HEK293 (cell line): ENCODE measurements at regions not wholly inside any gene's neighbourhood (a gene's known extent, or its start where the extent isn't known, plus 50 kb on each side); places are given as distances from the start of the nearest gene placed in this dataset.

Source experiments
- CTCF ChIA-PET: fragments of 350-600 bp; formaldehyde crosslinking; extraction: SDS; loops from one replicate; lab custom pipeline; 2021; ENCODE audit warnings: antibody characterized with exemption; lab: Yijun Ruan, JAX
- POLR2A ChIA-PET: fragments of 300-600 bp; formaldehyde crosslinking; extraction: SDS; loops from one replicate; lab custom pipeline; 2020; ENCODE audit warnings: antibody characterized with exemption, inconsistent platforms; lab: Yijun Ruan, JAX
- H3K27ac ChIP-seq: fragments of 200-500 bp; sonication (Bioruptor generic); 2 replicates; pipeline ENCODE4 v1.5.1; 2014; ENCODE audit warnings: low read depth, low read length, control low read depth, inconsistent platforms; ENCODE audit errors: extremely low read depth
- H3K36me3 ChIP-seq, 2 experiments: fragments of 200-500 bp in 1 of 2; sonication (Bioruptor generic) in 1 of 2; 1 replicate in 1 of 2; 2 replicates in 1 of 2; pipeline ENCODE4 v1.5.1; 2014 to 2017; ENCODE audit warnings: inconsistent platforms in 2 of 2, low read length in 2 of 2; ENCODE audit not compliant: control insufficient read depth in 2 of 2, insufficient read depth in 1 of 2
- H3K4me1 ChIP-seq: fragments of 200-500 bp; sonication (Bioruptor generic); 2 replicates; pipeline ENCODE4 v1.5.1; 2014; ENCODE audit warnings: mild to moderate bottlenecking, low read length, inconsistent platforms; ENCODE audit not compliant: control insufficient read depth, insufficient read depth
- H3K4me3 ChIP-seq: 2 replicates; pipeline ENCODE4 v1.5.1; 2011; ENCODE audit warnings: low read depth, mild to moderate bottlenecking, control low read depth, low read length, moderate library complexity
- H3K9me3 ChIP-seq: fragments of 200-500 bp; sonication (Bioruptor generic); 2 replicates; pipeline ENCODE4 v1.5.1; 2014; ENCODE audit warnings: low read depth, low read length, inconsistent platforms; ENCODE audit not compliant: control insufficient read depth, insufficient read depth
- GLI2 ChIP-seq: fragments of 450-650 bp; formaldehyde crosslinking; IDR thresholded peaks from 2 replicates; pipeline ENCODE4; 2017; ENCODE audit warnings: missing biosample characterization, missing genetic modification characterization, low read depth, borderline replicate concordance
- INSM2 ChIP-seq: fragments of 450-650 bp; formaldehyde crosslinking; IDR thresholded peaks from 2 replicates; pipeline ENCODE4 v1.5.1; 2016; ENCODE audit warnings: missing biosample characterization, missing genetic modification characterization
- KLF17 ChIP-seq: fragments of 450-650 bp; formaldehyde crosslinking; IDR thresholded peaks from 2 replicates; pipeline ENCODE4 v1.5.1; 2016; ENCODE audit warnings: missing biosample characterization, missing genetic modification characterization
- MEIS1 ChIP-seq: sonication (generic); formaldehyde crosslinking; IDR thresholded peaks from 2 replicates; pipeline ENCODE4 v1.8.1; 2022; ENCODE audit warnings: missing genetic modification reagents, mild to moderate bottlenecking, borderline replicate concordance
- PRDM6 ChIP-seq: fragments of 450-650 bp; formaldehyde crosslinking; IDR thresholded peaks from 2 replicates; pipeline ENCODE4 v1.5.1; 2017; ENCODE audit warnings: missing biosample characterization, missing genetic modification characterization
- SETDB1 ChIP-seq: IDR thresholded peaks from one replicate; pipeline ENCODE4 v1.6.1; 2017; ENCODE audit warnings: mild to moderate bottlenecking, low read length, moderate library complexity, mixed read lengths; ENCODE audit not compliant: insufficient read length
- SP3 ChIP-seq: fragments of 450-650 bp; formaldehyde crosslinking; IDR thresholded peaks from 2 replicates; pipeline ENCODE4 v1.5.1; 2016; ENCODE audit warnings: missing biosample characterization, missing genetic modification characterization
- ZBTB1 ChIP-seq: fragments of 450-650 bp; formaldehyde crosslinking; IDR thresholded peaks from 2 replicates; pipeline ENCODE4 v1.5.1; 2016; ENCODE audit warnings: missing biosample characterization, missing genetic modification characterization
- ZEB2 ChIP-seq: fragments of 450-650 bp; formaldehyde crosslinking; IDR thresholded peaks from 2 replicates; pipeline ENCODE4 v1.5.1; 2016; ENCODE audit warnings: missing biosample characterization, missing genetic modification characterization
- ZFP41 ChIP-seq: fragments of 450-650 bp; formaldehyde crosslinking; IDR thresholded peaks from 2 replicates; pipeline ENCODE4 v1.5.1; 2016; ENCODE audit warnings: missing biosample characterization, missing genetic modification characterization, borderline replicate concordance
- ZFP69B ChIP-seq: fragments of 450-650 bp; formaldehyde crosslinking; IDR thresholded peaks from 2 replicates; pipeline ENCODE4 v1.5.1; 2016; ENCODE audit warnings: missing biosample characterization, missing genetic modification characterization
- ZNF175 ChIP-seq: fragments of 450-650 bp; formaldehyde crosslinking; IDR thresholded peaks from 2 replicates; pipeline ENCODE4 v1.5.1; 2016; ENCODE audit warnings: missing biosample characterization, missing genetic modification characterization
- ZNF391 ChIP-seq: fragments of 450-650 bp; formaldehyde crosslinking; IDR thresholded peaks from 2 replicates; pipeline ENCODE4 v1.5.1; 2016; ENCODE audit warnings: low read depth, missing biosample characterization, missing genetic modification characterization, borderline replicate concordance
- ZNF501 ChIP-seq: fragments of 450-650 bp; formaldehyde crosslinking; IDR thresholded peaks from 2 replicates; pipeline ENCODE4 v1.5.1; 2016; ENCODE audit warnings: missing biosample characterization, missing genetic modification characterization
- ZNF580 ChIP-seq: fragments of 450-650 bp; formaldehyde crosslinking; IDR thresholded peaks from 2 replicates; pipeline ENCODE4 v1.5.1; 2016; ENCODE audit warnings: missing biosample characterization, missing genetic modification characterization
- ZNF610 ChIP-seq: fragments of 450-650 bp; formaldehyde crosslinking; IDR thresholded peaks from 2 replicates; pipeline ENCODE4 v1.5.1; 2016; ENCODE audit warnings: missing biosample characterization, missing genetic modification characterization, borderline replicate concordance
- ZNF624 ChIP-seq: fragments of 450-650 bp; formaldehyde crosslinking; IDR thresholded peaks from 2 replicates; pipeline ENCODE4 v1.5.1; 2017; ENCODE audit warnings: missing biosample characterization, missing genetic modification characterization
- ZNF664 ChIP-seq: fragments of 450-650 bp; formaldehyde crosslinking; IDR thresholded peaks from 2 replicates; pipeline ENCODE4 v1.5.1; 2016; ENCODE audit warnings: missing biosample characterization, missing genetic modification characterization
- ZNF830 ChIP-seq: fragments of 450-650 bp; IDR thresholded peaks from 2 replicates; pipeline ENCODE4 v1.5.0; 2018; ENCODE audit warnings: missing biosample characterization, missing genetic modification characterization, low read depth, mild to moderate bottlenecking, moderate library complexity

GRCh38 chrX:150291014-150291413, 72.1 kb upstream of the MAMLD1 start (continued):
- TF ChIP-seq ZNF391 (tag by site-specific recombination) (no peak), GLI2 (tag by site-specific recombination) (no peak)

GRCh38 chrX:150293311-150294013, 69.7 kb upstream of the MAMLD1 start:
- Histone ChIP-seq H3K36me3 (no peaks in the 10 kb centered on the region), H3K9me3 (no peaks in the 10 kb centered on the region), H3K4me1 (no peaks in the 10 kb centered on the region), H3K4me3 (no peak overlapping the region), H3K27ac (no peak overlapping the region)
- ChIA-PET CTCF (interaction anchor here (0.7 kb wide), 1 partner anchor 18 kb away, joined by 4 read pairs; no protein-coding TSS in a partner anchor), POLR2A (no interaction called here)
- TF ChIP-seq ZNF501 (tag by site-specific recombination): no peak
- TF ChIP-seq INSM2 (tag by site-specific recombination): no peak
- TF ChIP-seq ZEB2 (tag by site-specific recombination): no peak
- TF ChIP-seq ZNF624 (tag by site-specific recombination): no peak
- no peak for TF ChIP-seq ZNF580 (tag by site-specific recombination)

- Histone ChIP-seq H3K4me3 (no peak overlapping the region), H3K36me3 (no peaks in the 10 kb centered on the region), H3K4me1 (no peaks in the 10 kb centered on the region), H3K27ac (no peak overlapping the region), H3K9me3 (no peaks in the 10 kb centered on the region)
- POLR2A ChIA-PET: no interaction called here
- TF ChIP-seq MEIS1 (CRISPR knock-in tag): no peak
- no peak for TF ChIP-seq ZNF830 (tag by site-specific recombination)
- no peak for TF ChIP-seq ZNF664 (tag by site-specific recombination)
- TF ChIP-seq KLF17: no peak
- no peak for TF ChIP-seq SP3 (tag by site-specific recombination)
- no peak for TF ChIP-seq ZFP69B (tag by site-specific recombination)
- TF ChIP-seq SETDB1: no peak
- TF ChIP-seq ZFP41 (tag by site-specific recombination): no peak
- TF ChIP-seq ZBTB1 (tag by site-specific recombination): no peak
- no peak for TF ChIP-seq ZNF610 (tag by site-specific recombination)
- TF ChIP-seq ZNF175: no peak
- TF ChIP-seq PRDM6 (tag by site-specific recombination): no peak
- CTCF ChIA-PET: interaction anchor here (0.5 to 1.2 kb wide), 2 partner anchors 16 to 360 kb away, joined by 3 to 5 read pairs; no protein-coding TSS in a partner anchor
Measured at GRCh38 chrX:150298841-150299551, 64.1 kb upstream of the MAMLD1 start.
